HG02938 (cell line): ENCODE measurements at regions not wholly inside any gene's neighbourhood (a gene's known extent, or its start where the extent isn't known, plus 50 kb on each side); places are given as distances from the start of the nearest gene placed in this dataset.

Experiments used
- ATAC-seq: cut with Tn5 transposase; IDR thresholded peaks from one replicate; pipeline ENCODE4 v1.9.1; 2021; ENCODE audit warnings: mild to moderate bottlenecking, moderate library complexity; ENCODE audit not compliant: unreplicated experiment

DNA sequence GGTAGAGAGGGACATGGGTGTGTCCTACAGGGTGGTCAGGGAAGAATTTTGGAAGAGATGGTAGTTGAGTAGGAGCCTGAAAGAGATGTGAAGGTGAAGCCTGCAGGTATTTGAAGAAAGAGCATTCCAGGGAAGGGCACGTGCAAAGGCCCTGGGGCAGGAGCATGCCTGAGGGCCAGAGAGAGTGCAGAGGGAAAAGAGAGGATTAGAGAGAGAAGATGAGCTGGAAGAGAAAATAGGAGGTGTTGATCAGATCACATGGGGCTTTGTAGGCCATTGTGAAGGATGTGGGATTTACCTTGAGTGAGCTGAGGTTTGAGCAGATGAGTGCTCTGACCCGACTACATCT is 455.0 kb downstream of the HAPSTR1 start:
- ATAC-seq, result no peak

DNA sequence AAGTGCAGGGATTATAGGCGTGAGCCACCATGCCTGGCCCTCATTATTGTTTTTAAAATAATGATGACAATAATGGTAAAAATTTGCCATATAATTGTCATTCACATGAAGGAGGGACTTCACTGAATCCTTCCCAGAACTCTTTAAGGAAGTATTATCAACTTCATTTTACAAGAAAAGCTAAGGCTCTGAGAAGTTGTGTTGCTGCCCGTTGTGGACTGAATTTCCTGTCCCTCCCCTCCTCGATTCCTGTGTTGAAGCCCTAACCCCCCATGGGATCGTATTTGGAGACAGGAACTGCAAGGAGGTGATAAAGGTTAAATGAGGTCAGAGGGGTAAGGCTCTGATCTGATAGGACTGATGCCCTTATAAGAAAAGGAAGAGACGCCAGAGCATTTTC is 458.0 kb downstream of the HAPSTR1 start:
- no peak for ATAC-seq

DNA sequence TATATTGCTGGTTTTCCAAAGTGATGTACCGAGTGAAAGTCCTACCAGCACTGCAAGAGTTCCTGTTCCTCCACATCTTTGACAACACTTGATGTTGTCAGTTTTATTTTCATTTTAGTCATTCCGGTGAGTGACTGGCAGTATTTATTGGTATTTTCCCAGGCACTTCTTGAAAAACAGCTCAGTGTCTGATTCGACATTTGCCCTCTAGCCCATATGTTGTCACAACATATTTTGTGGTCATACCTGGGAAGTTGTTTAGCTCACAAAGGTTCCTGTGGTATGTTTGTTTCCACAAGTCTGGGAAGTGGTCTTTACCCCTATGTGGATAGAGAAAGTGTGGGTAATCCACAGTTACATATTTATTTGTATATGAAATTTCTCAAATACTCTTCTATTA is 463.6 kb downstream of the HAPSTR1 start:
- ATAC-seq, result no peak

DNA sequence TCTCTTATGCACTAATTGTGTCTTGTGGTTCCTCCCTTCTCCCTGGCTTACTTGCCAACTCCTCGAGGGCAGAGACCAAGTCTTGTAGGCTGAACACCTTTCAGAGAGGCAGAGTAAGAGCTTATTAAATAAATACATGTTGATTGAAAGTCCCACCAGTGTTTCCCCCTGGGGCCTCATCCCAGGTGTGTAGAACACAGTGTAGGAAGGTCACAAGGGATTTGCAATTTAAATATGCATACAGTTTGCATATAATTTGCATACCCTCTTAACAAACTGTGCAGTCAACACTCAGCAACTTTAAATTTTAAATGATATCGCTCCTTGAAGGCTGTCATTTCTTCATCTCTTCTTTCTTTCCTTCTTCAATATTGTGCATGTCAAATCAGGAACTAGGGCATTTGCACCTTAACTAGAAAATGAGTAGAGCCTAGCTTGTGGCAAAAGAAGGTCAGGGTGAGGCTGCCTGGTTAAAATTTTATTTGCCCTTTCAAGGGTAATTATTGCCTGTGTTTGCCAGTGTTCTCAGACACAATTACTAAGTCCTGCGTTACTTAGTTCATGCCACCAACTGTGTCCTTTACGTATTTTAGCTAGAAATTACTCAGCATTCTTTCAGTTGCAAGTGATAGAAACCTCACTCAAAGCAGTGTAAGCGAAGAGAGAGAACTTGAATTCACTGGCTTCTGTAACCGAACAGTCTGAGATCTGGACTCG is 465.7 kb downstream of the HAPSTR1 start:
- no peak for ATAC-seq

DNA sequence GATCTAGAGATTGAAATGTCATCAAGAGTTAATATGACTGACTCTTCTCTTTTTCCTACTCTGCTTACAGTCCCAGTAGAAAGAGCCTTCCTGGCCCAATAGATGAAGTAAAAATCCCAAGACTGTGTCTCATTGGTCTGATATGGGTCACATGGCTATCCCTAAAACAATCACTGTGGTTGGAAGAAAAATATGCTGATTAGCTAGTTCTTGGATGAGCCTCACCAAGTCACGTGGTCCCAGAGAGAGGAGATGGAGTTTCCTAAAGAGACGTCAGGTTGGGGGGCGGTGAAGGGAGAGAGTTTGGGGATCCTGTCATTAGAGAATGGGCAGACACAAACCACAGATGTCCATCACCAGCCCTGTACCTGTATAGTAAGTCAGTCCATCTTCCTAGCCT is 466.3 kb downstream of the HAPSTR1 start:
- no peak for ATAC-seq

DNA sequence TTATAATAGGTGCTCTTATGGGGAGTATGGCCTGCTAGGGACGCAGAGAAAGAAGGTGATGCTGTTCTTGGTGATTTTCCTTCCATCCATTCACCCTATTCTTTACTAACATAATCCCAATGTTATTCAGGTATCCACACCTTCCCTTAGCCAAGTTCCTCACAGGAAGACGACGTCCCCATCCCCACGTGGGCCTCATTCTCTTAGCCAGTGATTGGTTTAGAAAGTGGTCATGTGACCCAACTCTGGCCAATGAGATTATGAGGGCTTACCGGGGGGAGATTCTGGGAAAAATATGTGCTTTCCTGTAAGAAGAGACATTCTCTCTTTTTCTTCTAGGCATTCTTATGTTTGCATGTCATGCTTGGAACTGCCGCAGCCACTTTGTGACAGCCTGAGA is 474.7 kb downstream of the HAPSTR1 start:
- ATAC-seq, result no peak

DNA sequence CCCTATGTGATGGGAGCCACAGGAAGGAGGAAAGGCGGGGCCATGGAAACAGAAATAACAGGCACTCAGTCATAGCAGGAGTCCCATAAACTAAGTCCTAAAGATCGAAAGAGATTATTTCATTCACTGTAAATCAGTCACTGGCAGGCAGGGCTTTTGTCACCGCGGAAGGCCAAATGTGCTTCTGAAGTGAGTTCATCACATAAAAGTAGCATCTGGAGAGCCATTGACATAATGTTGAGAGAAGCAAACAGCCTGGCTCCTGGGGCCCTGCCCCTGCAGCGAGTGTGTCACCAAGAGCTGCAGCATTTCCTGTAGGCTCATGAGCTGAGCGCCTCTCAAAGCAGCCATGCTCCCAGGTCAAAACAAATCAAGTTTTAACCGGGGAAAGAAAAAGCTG is 476.2 kb downstream of the HAPSTR1 start:
- no peak for ATAC-seq

DNA sequence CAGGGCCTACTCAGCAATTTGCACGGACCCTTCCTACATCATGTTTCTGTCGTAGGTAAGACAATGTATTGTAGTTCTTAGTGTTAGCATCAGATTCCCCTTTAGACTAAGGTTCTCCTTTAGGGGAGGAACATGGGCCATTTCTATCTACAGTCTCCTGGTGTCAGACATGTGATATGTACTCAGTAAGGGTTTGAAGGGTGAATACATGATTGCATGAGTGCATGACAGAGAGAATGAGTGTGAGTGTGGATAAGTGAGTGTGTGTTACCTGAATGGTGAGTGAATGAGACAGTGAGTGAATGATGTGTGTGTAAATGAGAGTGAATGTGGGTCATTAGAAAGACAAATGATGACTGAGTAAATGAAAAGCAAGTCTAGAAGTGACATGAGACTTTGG is 476.8 kb downstream of the HAPSTR1 start:
- no peak for ATAC-seq

DNA sequence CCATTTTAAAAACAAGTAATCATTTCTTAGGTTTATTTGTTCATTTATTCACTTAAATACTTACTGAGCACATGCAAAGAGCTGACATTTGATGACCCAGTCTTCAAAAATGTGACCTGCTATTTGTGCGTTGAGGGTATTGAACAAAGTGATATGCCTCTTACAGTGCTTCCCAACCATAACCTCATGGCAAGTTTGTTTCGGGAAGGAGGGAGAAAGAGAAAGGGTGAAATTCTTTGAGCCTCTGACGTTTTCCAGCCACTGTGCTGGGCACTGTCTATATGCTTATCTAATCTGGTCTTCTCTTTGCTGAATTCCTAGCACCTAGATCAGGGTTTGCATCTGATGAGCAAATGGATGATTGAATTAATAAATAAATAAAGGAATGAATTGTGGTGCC is 479.1 kb downstream of the HAPSTR1 start:
- ATAC-seq, result no peak

DNA sequence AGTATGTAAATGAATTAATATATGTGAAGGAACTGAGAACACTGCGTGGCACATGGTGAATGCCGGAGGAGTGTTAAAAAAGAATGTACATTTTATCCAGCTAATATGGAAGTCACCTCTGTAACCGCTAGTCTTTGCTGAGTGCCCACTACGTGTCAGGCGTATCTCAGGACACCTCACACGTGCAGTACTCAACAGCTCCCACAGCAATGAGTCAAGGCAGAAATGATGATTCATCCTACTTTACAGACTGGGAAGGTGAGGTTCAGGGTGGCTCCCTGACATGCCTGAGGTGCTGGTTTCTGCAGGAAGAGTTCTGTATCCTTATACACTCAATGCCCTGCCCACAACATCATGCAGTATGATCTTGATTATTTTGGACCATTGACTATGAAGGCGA is 487.0 kb downstream of the HAPSTR1 start:
- no peak for ATAC-seq

DNA sequence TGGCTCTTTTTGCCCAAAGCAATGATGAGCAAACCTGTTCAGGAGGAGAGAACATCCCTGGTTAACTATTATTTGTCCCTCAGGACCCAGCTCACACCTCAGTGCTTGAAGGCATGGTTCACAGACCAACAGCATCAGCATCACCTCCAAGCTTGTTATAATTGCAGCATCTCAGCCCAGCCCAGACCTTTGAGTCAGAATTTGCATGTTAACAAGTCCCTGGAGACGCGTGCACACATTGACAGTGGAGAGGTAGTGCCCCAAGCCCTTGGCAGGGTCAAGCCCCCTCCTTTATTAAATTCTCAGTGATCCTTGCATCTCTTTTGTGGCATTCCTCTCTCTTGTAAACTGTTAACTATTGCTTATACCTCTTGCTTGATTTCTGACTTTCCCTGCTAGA is 488.6 kb downstream of the HAPSTR1 start:
- no peak for ATAC-seq

DNA sequence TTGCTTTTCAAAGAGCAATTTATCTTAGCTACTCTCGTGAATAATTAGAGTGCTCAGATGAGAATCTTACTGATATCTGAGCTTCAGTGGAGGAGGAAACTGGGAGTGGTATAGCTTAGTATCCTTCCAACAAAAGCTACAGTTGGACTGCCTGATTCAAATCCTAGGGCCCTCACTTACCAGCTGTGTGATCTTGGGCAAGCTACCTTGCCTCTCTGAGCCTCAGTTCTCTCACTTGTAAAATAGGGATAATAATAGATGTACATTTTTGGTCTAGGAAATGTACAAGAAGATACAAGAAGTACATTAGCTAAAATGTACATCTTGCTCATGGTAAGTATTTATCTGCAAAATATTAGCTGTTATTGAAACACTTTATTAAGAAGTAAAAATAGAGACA is 502.0 kb downstream of the HAPSTR1 start:
- no peak for ATAC-seq

DNA sequence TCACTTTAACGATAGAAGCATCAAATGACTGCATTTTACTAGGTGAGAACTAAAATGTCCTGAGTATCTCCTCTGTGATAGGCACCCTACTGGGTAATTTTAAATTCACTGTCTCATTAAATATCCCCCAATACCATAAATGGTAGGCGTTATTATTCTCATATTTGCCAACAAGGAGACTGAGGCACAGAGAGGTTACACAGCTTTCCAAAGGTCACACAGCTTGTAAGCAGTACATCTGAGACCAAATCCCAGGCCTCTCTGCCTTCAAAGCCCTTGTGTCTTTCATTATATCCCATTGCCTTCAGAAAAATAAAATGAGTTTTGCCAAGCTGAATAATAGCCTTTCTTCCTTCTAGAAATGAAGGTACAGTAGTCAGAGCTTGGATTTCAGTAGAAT is 502.6 kb downstream of the HAPSTR1 start:
- ATAC-seq, result no peak

DNA sequence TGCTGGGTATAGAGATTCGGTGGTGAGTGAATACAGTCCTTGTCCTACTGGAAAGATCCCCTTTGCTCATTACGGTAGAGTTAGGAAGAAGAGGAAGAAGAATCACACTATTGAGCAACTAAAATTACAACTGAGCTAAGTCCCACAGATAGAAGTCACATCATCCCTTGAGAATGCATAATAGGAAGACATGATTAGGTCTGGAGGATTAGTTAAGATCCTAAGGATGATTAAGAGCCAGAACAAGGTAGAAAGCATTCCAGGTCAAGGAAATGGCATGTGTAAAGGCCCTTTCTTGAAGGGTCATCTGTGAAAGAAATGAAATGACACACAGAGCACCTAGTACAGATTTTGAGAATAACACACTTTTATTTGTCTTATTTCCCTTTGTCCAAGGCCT is 503.5 kb downstream of the HAPSTR1 start:
- ATAC-seq, result no peak

DNA sequence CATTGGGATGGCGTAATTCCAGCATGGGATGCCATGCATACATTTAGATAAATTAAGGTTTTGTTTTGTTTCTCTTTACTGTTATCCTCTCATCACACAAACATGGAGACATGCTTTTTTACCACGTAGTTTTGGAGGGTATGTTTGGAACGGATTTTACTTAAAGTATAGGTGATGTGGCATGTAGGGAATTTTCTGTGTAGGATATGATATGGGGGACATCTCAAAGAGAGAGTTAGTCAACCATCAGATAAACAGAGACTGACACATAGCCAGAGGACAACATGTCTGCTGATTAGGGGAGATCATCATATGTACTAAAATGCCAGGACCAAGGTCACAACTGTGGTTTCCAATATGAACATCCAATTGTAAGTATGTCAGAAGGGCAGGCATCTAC is 503.9 kb downstream of the HAPSTR1 start:
- no peak for ATAC-seq

DNA sequence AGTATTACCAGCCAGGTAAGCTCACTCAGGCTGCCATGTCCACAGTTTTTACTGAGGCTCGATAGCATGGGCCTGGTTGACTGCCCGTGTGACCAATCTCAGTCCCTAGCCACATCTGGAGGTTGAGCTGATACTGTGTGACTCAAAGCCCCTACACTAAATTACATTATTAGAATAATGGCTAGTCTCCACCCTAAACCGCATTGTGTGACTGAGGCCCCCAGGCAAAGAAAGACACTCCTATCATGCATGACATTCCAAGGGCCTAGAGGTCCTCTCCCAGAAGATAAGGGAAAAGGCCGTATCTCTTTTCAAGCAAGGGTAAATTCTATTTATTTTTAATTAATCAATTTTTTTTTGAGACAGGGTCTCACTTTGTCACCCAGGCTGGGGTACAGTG is 505.3 kb downstream of the HAPSTR1 start:
- ATAC-seq, result no peak

DNA sequence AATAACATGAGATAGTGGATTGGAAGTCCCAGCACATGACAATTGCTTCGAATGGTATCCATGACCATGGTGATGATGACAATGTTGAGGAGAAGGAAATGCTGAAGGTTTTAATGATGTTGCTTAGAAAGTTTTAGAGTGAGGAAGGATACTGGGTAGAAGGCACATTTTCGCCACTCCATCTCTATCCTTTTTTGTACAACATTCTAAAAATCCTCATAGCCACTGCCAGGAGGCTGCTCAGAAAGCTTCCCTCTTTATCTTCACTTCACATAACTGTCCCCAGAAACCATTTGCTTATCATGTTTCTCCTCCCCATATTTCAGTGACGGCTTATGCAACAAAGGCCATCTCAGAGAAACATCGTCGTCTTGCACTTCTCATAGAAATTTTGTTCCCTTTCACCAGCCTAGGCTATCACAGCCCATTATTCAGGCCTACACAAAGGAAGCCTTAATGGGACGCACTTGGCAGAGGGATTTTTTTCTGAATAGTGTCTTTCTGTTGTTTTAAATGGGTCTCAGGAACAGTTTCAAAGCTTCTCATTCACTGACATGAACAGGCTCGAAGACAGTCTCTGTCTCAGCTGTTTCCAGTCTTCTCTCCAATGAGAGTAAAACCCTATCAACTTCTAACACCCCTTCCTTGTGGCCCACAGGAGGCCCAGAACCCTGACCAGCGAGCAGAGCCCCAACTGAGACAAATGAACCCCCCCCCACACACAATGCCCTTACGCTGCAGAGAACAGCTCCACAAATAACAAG is 506.7 kb downstream of the HAPSTR1 start:
- ATAC-seq, result no peak

DNA sequence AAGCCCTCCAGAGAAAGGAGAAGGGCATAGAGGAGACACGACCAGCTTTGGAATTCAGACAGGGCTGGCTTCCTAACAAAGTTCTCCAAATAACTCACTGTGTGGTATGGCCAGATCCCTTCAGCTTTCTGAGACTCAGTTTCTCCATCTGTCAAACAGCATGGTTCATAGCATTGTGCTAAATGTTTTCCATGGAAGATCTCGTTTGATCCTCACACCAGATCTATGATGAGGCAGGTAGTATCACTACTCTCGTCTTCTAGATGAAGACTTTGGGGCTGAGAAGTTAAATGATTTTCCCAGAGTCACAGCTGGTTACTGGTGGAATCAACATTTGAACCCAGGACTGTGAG is 507.3 kb downstream of the HAPSTR1 start:
- ATAC-seq, result no peak

DNA sequence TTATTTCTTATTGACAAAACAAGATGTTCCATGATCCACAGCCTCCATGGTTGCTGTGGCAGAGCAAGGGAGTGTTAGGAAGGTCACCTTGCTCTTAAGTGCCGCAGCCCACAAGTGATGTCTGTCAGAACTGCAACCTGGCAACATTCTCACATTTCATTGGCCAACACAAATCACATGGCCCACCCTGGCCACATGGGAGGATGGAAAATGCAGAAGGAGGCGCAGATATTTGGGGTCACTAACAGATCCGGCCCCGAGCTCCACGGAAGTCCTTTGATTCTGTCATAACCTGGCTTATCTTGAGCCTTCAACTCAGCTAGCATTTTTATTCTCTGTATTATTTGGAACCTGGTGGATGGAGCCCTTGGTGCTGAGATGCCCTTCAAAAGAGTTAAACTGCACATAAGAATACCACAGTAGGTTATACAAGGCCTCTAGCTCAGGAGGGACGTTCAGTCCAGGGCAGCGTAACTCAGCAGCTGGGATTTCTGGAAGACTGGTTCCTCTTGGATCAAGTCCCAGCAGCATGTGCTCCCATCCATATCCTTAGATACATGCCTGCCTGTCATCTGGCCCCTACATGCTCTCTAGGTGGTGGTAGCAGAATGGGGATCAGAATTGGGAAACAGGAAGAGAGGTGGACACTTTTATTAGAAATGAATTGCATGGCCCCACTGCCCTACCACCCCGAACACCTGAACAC is 508.1 kb downstream of the HAPSTR1 start:
- no peak for ATAC-seq

DNA sequence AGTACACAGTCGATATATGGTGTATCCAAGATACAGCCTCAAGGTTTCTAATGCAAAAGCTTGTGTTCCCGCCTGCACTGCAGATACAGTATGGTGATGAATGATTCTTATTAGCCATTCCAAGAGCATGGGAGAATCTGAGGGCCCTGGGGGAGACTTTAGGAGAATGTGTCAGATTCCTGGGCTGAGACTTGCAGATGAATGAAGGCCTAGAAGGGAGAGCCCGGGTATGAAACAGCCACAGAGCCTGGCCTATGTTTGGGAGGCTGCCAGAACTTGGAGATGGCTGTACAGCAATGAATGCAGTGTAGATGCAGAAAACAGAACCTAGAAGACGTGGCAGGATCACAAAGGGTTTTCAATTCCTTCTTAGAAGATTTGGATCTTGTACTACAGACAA is 510.7 kb downstream of the HAPSTR1 start:
- ATAC-seq, result no peak

DNA sequence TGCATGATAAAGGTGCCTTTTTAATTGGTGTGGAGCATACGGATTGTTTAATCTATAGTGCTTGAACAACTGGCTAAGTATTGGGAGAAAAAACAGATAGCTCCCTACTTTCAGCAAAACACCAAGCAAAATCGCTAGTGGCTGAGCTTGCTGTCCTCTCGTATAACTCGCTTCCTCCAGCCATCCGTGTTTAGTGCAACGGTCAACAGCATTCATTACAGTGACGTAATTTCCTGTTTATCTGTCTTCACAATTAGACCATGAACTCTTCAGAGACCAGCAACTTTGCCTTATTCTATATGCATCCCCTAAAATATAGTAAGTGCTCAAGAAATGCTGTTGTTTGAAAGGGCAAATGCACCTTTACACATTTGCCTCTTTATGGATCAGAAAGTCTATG is 511.9 kb downstream of the HAPSTR1 start:
- no peak for ATAC-seq

DNA sequence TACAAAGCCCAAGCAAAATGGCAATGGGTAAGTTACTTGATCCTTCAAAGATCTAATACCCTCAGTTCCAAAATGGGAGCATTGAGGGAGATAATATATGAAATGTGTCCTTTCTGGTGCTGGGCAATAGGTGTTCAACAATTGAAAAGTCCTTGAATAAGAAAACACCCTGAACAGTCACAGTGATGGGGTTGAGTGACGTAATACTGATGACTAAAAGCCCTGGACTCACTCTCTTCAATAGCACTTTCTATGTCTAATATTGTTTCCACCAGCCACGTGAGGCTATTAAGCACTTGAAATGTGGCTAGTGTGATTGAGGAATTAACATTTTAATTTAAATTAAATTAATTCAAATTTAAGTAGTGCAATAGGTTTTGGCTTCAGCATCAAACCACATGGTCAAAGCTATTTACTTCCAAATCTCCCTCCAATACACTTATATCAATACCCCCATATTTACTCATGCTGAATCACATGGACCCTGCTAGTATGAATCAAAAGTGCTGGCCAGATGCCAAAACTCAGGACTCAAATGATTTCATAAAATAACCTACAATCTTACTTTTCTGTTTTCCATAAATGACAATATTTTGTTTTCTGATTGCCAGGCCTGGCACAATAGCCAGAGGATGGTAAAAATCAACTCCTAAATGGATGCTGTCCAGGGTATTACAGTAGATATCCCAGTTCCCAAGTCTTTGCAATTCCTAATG is 516.2 kb downstream of the HAPSTR1 start:
- ATAC-seq, result no peak
